Common myeloid progenitor, CD34-positive (primary cell): ENCODE measurements at regions not wholly inside any gene's neighbourhood (a gene's known extent, or its start where the extent isn't known, plus 50 kb on each side); places are given as distances from the start of the nearest gene placed in this dataset.

Experiments used
- CTCF ChIA-PET: fragments of 350-600 bp; sonication (Branson Sonifier 250); formaldehyde crosslinking; loops from one replicate; lab custom pipeline; 2021; ENCODE audit warnings: antibody characterized with exemption; lab: Charles Lee
- POLR2A ChIA-PET: fragments of 350-600 bp; sonication (Branson Sonifier 250); formaldehyde crosslinking; loops from one replicate; lab custom pipeline; 2021; ENCODE audit warnings: antibody characterized with exemption; lab: Charles Lee
- DNase-seq, 3 donors: peaks; one replicate each; pipeline versions ENCODE4 v3.0.0 to v3.0.0-alpha.2; 2013
- H3K27ac ChIP-seq, 2 experiments: 1 replicate in 1 of 2; 2 replicates in 1 of 2; pipeline ENCODE4 v1.7.0; 2013; ENCODE audit warnings: inconsistent platforms in 2 of 2, low read length in 2 of 2, mild to moderate bottlenecking in 2 of 2, low read depth in 1 of 2, moderate library complexity in 1 of 2; ENCODE audit not compliant: severe bottlenecking in 2 of 2, insufficient read depth in 1 of 2, poor library complexity in 1 of 2
- H3K27me3 ChIP-seq, 5 experiments: replicated peaks in 2 of 5; 1 replicate in 3 of 5; 2 replicates in 2 of 5; pipeline versions ENCODE4 v1.6.1 to v1.7.0; 2013; ENCODE audit warnings: low read length in 4 of 5, mild to moderate bottlenecking in 2 of 5, moderate library complexity in 2 of 5, inconsistent platforms in 1 of 5; ENCODE audit not compliant: insufficient read depth in 5 of 5, control insufficient read depth in 4 of 5
- H3K36me3 ChIP-seq, 4 experiments: 1 replicate in 2 of 4; 2 replicates in 2 of 4; pipeline versions ENCODE4 v1.6.1 to v1.7.0; 2013; ENCODE audit warnings: low read length in 3 of 4, control low read depth in 1 of 4, mild to moderate bottlenecking in 1 of 4; ENCODE audit not compliant: control insufficient read depth in 4 of 4, insufficient read depth in 4 of 4
- H3K4me1 ChIP-seq, 4 experiments: 1 replicate in 3 of 4; 2 replicates in 1 of 4; pipeline versions ENCODE4 v1.6.1 to v1.7.1; 2013; ENCODE audit warnings: low read length in 3 of 4, mild to moderate bottlenecking in 3 of 4, control low read depth in 1 of 4, inconsistent platforms in 1 of 4, moderate library complexity in 1 of 4; ENCODE audit not compliant: control insufficient read depth in 4 of 4, insufficient read depth in 4 of 4; ENCODE audit errors: control extremely low read depth in 1 of 4
- H3K4me3 ChIP-seq, 7 experiments: 1 replicate in 4 of 7; 2 replicates in 3 of 7; pipeline versions ENCODE4 v1.5.1 to v1.7.0; 2013; ENCODE audit warnings: mild to moderate bottlenecking in 7 of 7, low read length in 6 of 7, moderate library complexity in 6 of 7, inconsistent platforms in 2 of 7, low read depth in 2 of 7, control low read depth in 1 of 7; ENCODE audit not compliant: insufficient read depth in 4 of 7, control insufficient read depth in 1 of 7; ENCODE audit errors: extremely low read depth in 1 of 7
- H3K9me3 ChIP-seq, 5 experiments: 1 replicate in 4 of 5; 2 replicates in 1 of 5; pipeline versions ENCODE4 v1.6.1 to v1.7.1; 2013; ENCODE audit warnings: low read length in 4 of 5, mild to moderate bottlenecking in 2 of 5, inconsistent platforms in 1 of 5, low read depth in 1 of 5, moderate library complexity in 1 of 5; ENCODE audit not compliant: control insufficient read depth in 4 of 5, insufficient read depth in 2 of 5; ENCODE audit errors: control extremely low read depth in 1 of 5
- WGBS: methylation state at CpG from one replicate; pipeline ENCODE4 v1.1.5; 2013; ENCODE audit not compliant: insufficient coverage; 5-methylcytosine and 5-hydroxymethylcytosine counted together

DNA sequence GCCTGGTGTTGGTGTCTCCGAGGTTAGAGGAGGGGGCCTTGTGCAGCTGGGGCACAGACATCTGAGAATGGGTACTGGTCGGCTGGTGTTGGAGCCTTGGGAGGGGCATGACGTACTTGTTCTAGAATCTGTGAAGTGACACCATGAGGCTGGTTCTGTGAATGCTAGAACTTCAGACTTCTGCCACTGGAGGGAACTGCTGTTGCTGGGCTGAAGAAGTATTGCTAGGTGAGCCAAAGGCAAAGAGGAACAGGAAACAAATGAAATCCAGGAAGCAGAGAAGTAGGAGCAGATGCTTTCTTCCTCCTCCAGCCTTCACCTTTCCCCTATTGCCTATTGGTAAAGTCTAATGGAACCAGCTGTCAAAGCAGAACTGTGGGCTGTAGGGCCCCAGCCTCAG is 120.9 kb upstream of the DDIT4L start:
- Histone ChIP-seq H3K27ac (no peak overlapping the region), H3K27me3 (no peaks in the 10 kb centered on the region), H3K4me1 (no peaks in the 10 kb centered on the region), H3K9me3 (no peaks in the 10 kb centered on the region), H3K4me3 (no peak overlapping the region), H3K36me3 (no peaks in the 10 kb centered on the region)
- ChIA-PET CTCF (no interaction called here), POLR2A (no interaction called here)
- WGBS, result 92% methylated on average over 3 of the region's 3 CpGs
- DNase-seq, result no peak

GRCh38 chr4:100306018-100306417 is 115.8 kb upstream of the DDIT4L start:
- Histone ChIP-seq H3K27ac (no peak overlapping the region), H3K4me1 (no peaks in the 10 kb centered on the region), H3K9me3 (no peaks in the 10 kb centered on the region), H3K36me3 (no peaks in the 10 kb centered on the region), H3K4me3 (no peak overlapping the region), H3K27me3 (no peaks in the 10 kb centered on the region)
- POLR2A ChIA-PET, result no interaction called here
- DNase-seq, result no peak
- CTCF ChIA-PET, result no interaction called here

DNA sequence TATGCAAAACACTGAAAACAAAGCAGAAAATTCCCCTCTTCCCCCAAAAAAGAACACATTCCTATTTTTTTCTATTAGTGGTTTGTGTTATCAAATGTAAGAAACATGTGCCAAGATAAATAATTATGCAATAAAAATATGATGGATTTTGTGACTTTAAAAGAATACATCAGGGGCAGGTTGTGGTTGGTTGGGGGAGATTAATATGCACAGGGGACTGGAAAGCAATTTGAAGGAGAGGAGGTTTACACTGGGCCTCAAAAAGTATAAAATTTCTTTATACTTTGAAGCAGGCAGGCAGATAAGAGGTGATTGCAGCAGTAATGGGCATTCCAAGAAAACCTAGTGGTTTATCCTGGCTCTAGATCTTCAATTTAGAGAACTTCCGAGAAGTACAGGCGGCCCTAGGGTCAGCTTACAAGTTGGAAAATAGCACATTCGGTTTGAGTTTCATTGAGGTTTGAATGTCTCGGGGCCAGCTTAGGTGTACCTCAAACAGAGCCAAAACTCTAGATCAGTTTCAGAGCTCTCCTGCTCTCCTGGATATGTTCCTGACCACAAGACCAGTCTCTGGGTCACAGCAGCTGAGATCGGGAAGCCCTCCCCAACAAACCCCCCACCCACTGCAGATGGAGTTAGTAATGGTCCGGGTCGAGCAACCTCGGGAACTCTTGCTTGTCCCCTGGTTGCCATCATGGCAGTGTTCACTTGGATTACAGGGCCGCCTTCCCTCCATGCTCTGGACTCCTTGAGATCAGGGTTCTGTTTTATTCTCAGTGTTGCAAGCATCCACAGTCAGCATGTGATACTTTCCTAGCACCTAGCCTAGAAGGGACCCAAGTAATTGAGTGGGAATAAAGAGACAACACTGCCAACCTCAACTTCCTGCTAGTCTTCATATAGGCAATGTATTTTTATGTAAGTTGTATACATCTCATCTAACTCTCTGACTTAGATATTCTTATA is 112.1 kb upstream of the DDIT4L start:
- no peaks in the 10 kb centered on the region for H3K36me3 ChIP-seq
- no peak for DNase-seq
- ChIA-PET POLR2A (no interaction called here), CTCF (no interaction called here)
- no peaks in the 10 kb centered on the region for H3K27me3 ChIP-seq
- H3K9me3 ChIP-seq, result no peaks in the 10 kb centered on the region
- H3K4me1 ChIP-seq, result no peaks in the 10 kb centered on the region
- no peak overlapping the region for H3K4me3 ChIP-seq
- no peak overlapping the region for H3K27ac ChIP-seq
- WGBS, result 95% methylated on average over 8 of the region's 9 CpGs

GRCh38 chr4:100299046-100299840 is 109.0 kb upstream of the DDIT4L start:
- Histone ChIP-seq H3K27me3 (no peaks in the 10 kb centered on the region), H3K4me1 (no peaks in the 10 kb centered on the region), H3K27ac (no peak overlapping the region), H3K9me3 (no peaks in the 10 kb centered on the region), H3K36me3 (no peaks in the 10 kb centered on the region), H3K4me3 (no peak overlapping the region)
- ChIA-PET CTCF (no interaction called here), POLR2A (no interaction called here)
- no CpG with 5 or more reads among the region's 2 CpGs for WGBS
- no peak for DNase-seq

DNA sequence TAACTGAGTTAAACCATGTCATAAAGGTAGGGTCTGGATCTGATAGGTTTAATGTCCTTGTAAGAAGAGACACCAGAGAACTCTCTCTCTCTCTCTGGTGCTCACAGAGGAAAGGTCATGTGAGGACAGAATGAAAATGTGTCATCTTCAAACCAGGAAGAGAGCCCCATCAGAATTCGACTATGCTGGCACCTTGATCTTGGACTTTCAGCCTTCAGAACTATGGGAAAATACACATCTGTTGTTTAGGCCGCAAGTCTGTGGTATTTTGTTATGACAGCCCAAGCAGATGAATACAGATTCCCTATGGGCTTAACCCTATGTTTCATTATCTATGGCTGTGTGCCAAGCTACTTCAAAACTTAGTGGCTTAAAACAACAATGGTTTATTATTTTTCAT is 105.5 kb upstream of the DDIT4L start:
- H3K27ac ChIP-seq, result no peak overlapping the region
- WGBS, result 100% methylated on average over 2 of the region's 2 CpGs

DNA sequence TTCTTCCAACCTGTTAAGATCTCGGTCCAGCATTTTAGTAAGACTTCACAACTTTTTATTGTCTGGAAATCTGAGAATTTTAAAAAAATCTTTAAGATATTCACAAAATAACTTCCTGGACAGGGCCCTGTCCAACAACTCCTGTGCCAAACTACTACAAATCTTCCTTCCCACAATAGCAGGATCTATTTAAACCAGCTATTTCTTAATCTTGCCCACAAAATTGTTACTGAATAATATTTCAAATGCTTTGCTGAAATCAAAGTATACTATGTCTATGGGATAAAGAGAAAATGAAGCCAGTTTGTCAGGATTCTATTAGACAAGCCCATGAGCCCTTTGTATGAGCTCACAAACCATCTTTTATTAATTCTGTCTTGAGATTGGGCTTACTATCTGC is 104.1 kb upstream of the DDIT4L start:
- Histone ChIP-seq H3K36me3 (no peaks in the 10 kb centered on the region), H3K9me3 (peaks cover 0 to 3% (median 0%) of the 10 kb centered on the region in 5 experiments), H3K27me3 (no peaks in the 10 kb centered on the region), H3K4me1 (no peaks in the 10 kb centered on the region), H3K4me3 (no peak overlapping the region), H3K27ac (no peak overlapping the region)
- no peak for DNase-seq
- POLR2A ChIA-PET, result no interaction called here
- no CpG with 5 or more reads among the region's 1 CpG for WGBS
- CTCF ChIA-PET, result no interaction called here

More for the DNA sequence above, 105.5 kb upstream of the DDIT4L start:
- Histone ChIP-seq H3K4me3 (no peak overlapping the region), H3K4me1 (no peaks in the 10 kb centered on the region), H3K27me3 (no peaks in the 10 kb centered on the region), H3K9me3 (peaks cover 0 to 3% (median 0%) of the 10 kb centered on the region in 5 experiments), H3K36me3 (no peaks in the 10 kb centered on the region)
- DNase-seq, result no peak
- CTCF ChIA-PET, result no interaction called here
- POLR2A ChIA-PET, result no interaction called here

DNA sequence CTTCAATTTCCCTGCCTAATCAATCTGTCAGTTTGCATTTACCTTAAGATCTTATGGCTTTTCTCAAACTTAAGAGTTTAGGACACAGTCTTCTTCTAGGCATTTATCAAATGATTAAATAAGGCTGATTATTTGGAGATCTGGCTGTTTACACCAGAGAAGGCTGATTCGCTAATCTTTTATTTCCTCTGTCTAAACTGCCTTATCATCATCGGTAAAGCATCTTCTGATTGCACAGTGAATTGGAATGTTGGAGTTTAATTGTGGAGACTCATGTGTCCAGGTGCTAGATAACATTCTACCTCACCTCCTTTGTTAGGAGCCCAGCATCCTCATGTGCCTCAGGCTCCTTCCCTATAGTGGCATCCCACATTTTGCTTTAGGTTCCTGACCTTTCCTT is 100.3 kb upstream of the DDIT4L start:
- ChIA-PET POLR2A (no interaction called here), CTCF (no interaction called here)
- H3K27me3 ChIP-seq, result no peaks in the 10 kb centered on the region
- DNase-seq, result no peak
- 100% methylated on average over 1 of the region's 2 CpGs for WGBS
- peaks cover 0 to 3% (median 0%) of the 10 kb centered on the region in 5 experiments for H3K9me3 ChIP-seq
- no peak overlapping the region for H3K27ac ChIP-seq
- H3K4me3 ChIP-seq, result no peak overlapping the region
- H3K36me3 ChIP-seq, result no peaks in the 10 kb centered on the region
- no peaks in the 10 kb centered on the region for H3K4me1 ChIP-seq
